ENCODE measurements at regions not wholly inside any gene's neighbourhood (a gene's known extent, or its start where the extent isn't known, plus 50 kb on each side); places are given as distances from the start of the nearest gene placed in this dataset.

- DNase-seq (ENCODE audit: insufficient read length, low spot score) (no peak), FAIRE-seq (no peak)
- TF ChIP-seq TAF1 (IDR thresholded peaks at IDR 0.05; ENCODE audit: low read depth, low read length) (no peak), POLR2A (IDR thresholded peaks at IDR 0.05; ENCODE audit: low read depth, low read length) (no peak), SPI1 (IDR thresholded peaks at IDR 0.05; ENCODE audit: low read depth, low read length) (no peak), POU2F2 (IDR thresholded peaks at IDR 0.05; ENCODE audit: low read depth, low read length) (no peak), POLR2AphosphoS5 (IDR thresholded peaks at IDR 0.05; ENCODE audit: low read depth, low read length) (no peak), PAX5 (IDR thresholded peaks at IDR 0.05; ENCODE audit: insufficient read depth, low read length, severe bottlenecking) (no peak)
These were observed 254.9 kb downstream of the PLK2 start for GRCh38 chr5:58204966-58205365.

- no peak for DNase-seq (ENCODE audit: insufficient read length, low spot score)
- TF ChIP-seq POU2F2 (IDR thresholded peaks at IDR 0.05; ENCODE audit: low read depth, low read length) (no peak), SPI1 (IDR thresholded peaks at IDR 0.05; ENCODE audit: low read depth, low read length) (no peak), TAF1 (IDR thresholded peaks at IDR 0.05; ENCODE audit: low read depth, low read length) (no peak)
- no peak for FAIRE-seq
These were observed 256.9 kb downstream of the PLK2 start for GRCh38 chr5:58202941-58203444.

GRCh38 chr5:58201922-58202648, 257.8 kb downstream of the PLK2 start:
- DNase-seq (ENCODE audit: insufficient read length, low spot score) (no peak), FAIRE-seq (no peak)
- no peak for TF ChIP-seq SPI1 (IDR thresholded peaks at IDR 0.05; ENCODE audit: low read depth, low read length)
- TF ChIP-seq POLR2AphosphoS5 (IDR thresholded peaks at IDR 0.05; ENCODE audit: low read depth, low read length), result no peak
- no peak for TF ChIP-seq PAX5 (IDR thresholded peaks at IDR 0.05; ENCODE audit: insufficient read depth, low read length, severe bottlenecking)
- no peak for TF ChIP-seq POLR2A (IDR thresholded peaks at IDR 0.05; ENCODE audit: low read depth, low read length)

- DNase-seq (ENCODE audit: insufficient read length, low spot score) (no peak), FAIRE-seq (no peak)
- TF ChIP-seq TAF1 (IDR thresholded peaks at IDR 0.05; ENCODE audit: low read depth, low read length) (no peak), PAX5 (IDR thresholded peaks at IDR 0.05; ENCODE audit: insufficient read depth, low read length, severe bottlenecking) (no peak), SPI1 (IDR thresholded peaks at IDR 0.05; ENCODE audit: low read depth, low read length) (no peak), POLR2AphosphoS5 (IDR thresholded peaks at IDR 0.05; ENCODE audit: low read depth, low read length) (no peak), POU2F2 (IDR thresholded peaks at IDR 0.05; ENCODE audit: low read depth, low read length) (no peak), POLR2A (IDR thresholded peaks at IDR 0.05; ENCODE audit: low read depth, low read length) (no peak)
These were observed 259.4 kb downstream of the PLK2 start for GRCh38 chr5:58200451-58200850.

GRCh38 chr5:58199087-58199486, 260.8 kb downstream of the PLK2 start:
- TF ChIP-seq TAF1 (IDR thresholded peaks at IDR 0.05; ENCODE audit: low read depth, low read length), result no peak
- FAIRE-seq, result no peak

GRCh38 chr5:58198330-58198729, 261.6 kb downstream of the PLK2 start:
- no peak for TF ChIP-seq POU2F2 (IDR thresholded peaks at IDR 0.05; ENCODE audit: low read depth, low read length)
- TF ChIP-seq PAX5 (IDR thresholded peaks at IDR 0.05; ENCODE audit: insufficient read depth, low read length, severe bottlenecking), result no peak
- TF ChIP-seq POLR2A (IDR thresholded peaks at IDR 0.05; ENCODE audit: low read depth, low read length), result no peak
- no peak for FAIRE-seq
- DNase-seq (ENCODE audit: insufficient read length, low spot score), result no peak

More at GRCh38 chr5:58199087-58199486, 260.8 kb downstream of the PLK2 start:
- no peak for DNase-seq (ENCODE audit: insufficient read length, low spot score)

- no peak for FAIRE-seq
- no peak for TF ChIP-seq PAX5 (IDR thresholded peaks at IDR 0.05; ENCODE audit: insufficient read depth, low read length, severe bottlenecking)
- TF ChIP-seq POLR2AphosphoS5 (IDR thresholded peaks at IDR 0.05; ENCODE audit: low read depth, low read length), result no peak
- TF ChIP-seq POLR2A (IDR thresholded peaks at IDR 0.05; ENCODE audit: low read depth, low read length), result no peak
- TF ChIP-seq TAF1 (IDR thresholded peaks at IDR 0.05; ENCODE audit: low read depth, low read length), result no peak
- no peak for TF ChIP-seq POU2F2 (IDR thresholded peaks at IDR 0.05; ENCODE audit: low read depth, low read length)
- TF ChIP-seq SPI1 (IDR thresholded peaks at IDR 0.05; ENCODE audit: low read depth, low read length), result no peak
- no peak for DNase-seq (ENCODE audit: insufficient read length, low spot score)
These were observed 262.0 kb downstream of the PLK2 start for GRCh38 chr5:58197875-58198274.

- TF ChIP-seq TAF1 (IDR thresholded peaks at IDR 0.05; ENCODE audit: low read depth, low read length) (no peak), PAX5 (IDR thresholded peaks at IDR 0.05; ENCODE audit: insufficient read depth, low read length, severe bottlenecking) (no peak), POU2F2 (IDR thresholded peaks at IDR 0.05; ENCODE audit: low read depth, low read length) (no peak), POLR2AphosphoS5 (IDR thresholded peaks at IDR 0.05; ENCODE audit: low read depth, low read length) (no peak), SPI1 (IDR thresholded peaks at IDR 0.05; ENCODE audit: low read depth, low read length) (no peak)
- DNase-seq (ENCODE audit: insufficient read length, low spot score), result no peak
- no peak for FAIRE-seq
These were observed 268.4 kb downstream of the PLK2 start for GRCh38 chr5:58191443-58191842.

- DNase-seq (ENCODE audit: insufficient read length, low spot score) (no peak), FAIRE-seq (no peak)
- TF ChIP-seq POLR2A (IDR thresholded peaks at IDR 0.05; ENCODE audit: low read depth, low read length) (no peak), POU2F2 (IDR thresholded peaks at IDR 0.05; ENCODE audit: low read depth, low read length) (no peak), TAF1 (IDR thresholded peaks at IDR 0.05; ENCODE audit: low read depth, low read length) (no peak), SPI1 (IDR thresholded peaks at IDR 0.05; ENCODE audit: low read depth, low read length) (no peak), PAX5 (IDR thresholded peaks at IDR 0.05; ENCODE audit: insufficient read depth, low read length, severe bottlenecking) (no peak), POLR2AphosphoS5 (IDR thresholded peaks at IDR 0.05; ENCODE audit: low read depth, low read length) (no peak)
These were observed 271.6 kb downstream of the PLK2 start for GRCh38 chr5:58188262-58188651.

GRCh38 chr5:58187432-58188261, 272.2 kb downstream of the PLK2 start:
- no peak for FAIRE-seq
- DNase-seq (ENCODE audit: insufficient read length, low spot score), result no peak
- TF ChIP-seq SPI1 (IDR thresholded peaks at IDR 0.05; ENCODE audit: low read depth, low read length), result no peak
- TF ChIP-seq POLR2A (IDR thresholded peaks at IDR 0.05; ENCODE audit: low read depth, low read length), result no peak
- TF ChIP-seq PAX5 (IDR thresholded peaks at IDR 0.05; ENCODE audit: insufficient read depth, low read length, severe bottlenecking), result no peak
- no peak for TF ChIP-seq TAF1 (IDR thresholded peaks at IDR 0.05; ENCODE audit: low read depth, low read length)
- no peak for TF ChIP-seq POU2F2 (IDR thresholded peaks at IDR 0.05; ENCODE audit: low read depth, low read length)
- no peak for TF ChIP-seq POLR2AphosphoS5 (IDR thresholded peaks at IDR 0.05; ENCODE audit: low read depth, low read length)
